ENCODE measurements at regions not wholly inside any gene's neighbourhood (a gene's known extent, or its start where the extent isn't known, plus 50 kb on each side); places are given as distances from the start of the nearest gene placed in this dataset.

GRCh38 chr2:36088716-36089328, 266.8 kb upstream of the CRIM1 start:
- TF ChIP-seq, protein P1, sequence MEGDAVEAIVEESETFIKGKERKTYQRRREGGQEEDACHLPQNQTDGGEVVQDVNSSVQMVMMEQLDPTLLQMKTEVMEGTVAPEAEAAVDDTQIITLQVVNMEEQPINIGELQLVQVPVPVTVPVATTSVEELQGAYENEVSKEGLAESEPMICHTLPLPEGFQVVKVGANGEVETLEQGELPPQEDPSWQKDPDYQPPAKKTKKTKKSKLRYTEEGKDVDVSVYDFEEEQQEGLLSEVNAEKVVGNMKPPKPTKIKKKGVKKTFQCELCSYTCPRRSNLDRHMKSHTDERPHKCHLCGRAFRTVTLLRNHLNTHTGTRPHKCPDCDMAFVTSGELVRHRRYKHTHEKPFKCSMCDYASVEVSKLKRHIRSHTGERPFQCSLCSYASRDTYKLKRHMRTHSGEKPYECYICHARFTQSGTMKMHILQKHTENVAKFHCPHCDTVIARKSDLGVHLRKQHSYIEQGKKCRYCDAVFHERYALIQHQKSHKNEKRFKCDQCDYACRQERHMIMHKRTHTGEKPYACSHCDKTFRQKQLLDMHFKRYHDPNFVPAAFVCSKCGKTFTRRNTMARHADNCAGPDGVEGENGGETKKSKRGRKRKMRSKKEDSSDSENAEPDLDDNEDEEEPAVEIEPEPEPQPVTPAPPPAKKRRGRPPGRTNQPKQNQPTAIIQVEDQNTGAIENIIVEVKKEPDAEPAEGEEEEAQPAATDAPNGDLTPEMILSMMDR (IDR thresholded peaks at IDR 0.05; ENCODE audit: low read depth, low read length) = no peak
- TF ChIP-seq EZH2phosphoT487 (IDR thresholded peaks at IDR 0.05; ENCODE audit: low read depth) = no peak

Data from OCI-LY3 (cell line).